ENCODE measurements at regions not wholly inside any gene's neighbourhood (a gene's known extent, or its start where the extent isn't known, plus 50 kb on each side); places are given as distances from the start of the nearest gene placed in this dataset.
"Not testable (repeated sequence)": the region's sequence is repeated elsewhere in the genome, so short reads cannot be mapped to it uniquely, and the experiment has no call there.

- DNase-seq (ENCODE audit: low spot score) = no peak
Observed at GRCh38 chr9:7342229-7342628, 457.3 kb downstream of the DMAC1 start.

DNA sequence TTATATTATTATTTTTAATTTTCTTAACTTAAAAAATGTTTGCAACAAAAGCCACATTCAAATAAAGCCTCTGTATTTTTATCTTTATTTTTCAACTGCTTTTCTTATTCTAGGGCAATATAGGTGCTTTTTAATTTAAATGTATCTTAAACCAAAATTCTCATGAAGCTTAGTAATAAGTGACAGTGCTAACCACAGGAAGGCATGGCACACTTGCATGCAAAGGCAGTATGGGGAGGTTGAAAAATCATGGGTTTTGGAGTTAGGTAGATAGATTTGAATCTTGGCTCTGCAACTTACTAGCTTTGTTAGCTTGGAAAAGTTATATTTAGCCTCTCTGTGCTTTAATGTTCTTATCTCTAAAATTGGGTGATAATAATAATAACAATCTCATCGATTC lies 458.0 kb downstream of the DMAC1 start:
- no peak for DNase-seq (ENCODE audit: low spot score)

GRCh38 chr9:7340451-7340850 lies 459.1 kb downstream of the DMAC1 start:
- DNase-seq (ENCODE audit: low spot score) = no peak

DNA sequence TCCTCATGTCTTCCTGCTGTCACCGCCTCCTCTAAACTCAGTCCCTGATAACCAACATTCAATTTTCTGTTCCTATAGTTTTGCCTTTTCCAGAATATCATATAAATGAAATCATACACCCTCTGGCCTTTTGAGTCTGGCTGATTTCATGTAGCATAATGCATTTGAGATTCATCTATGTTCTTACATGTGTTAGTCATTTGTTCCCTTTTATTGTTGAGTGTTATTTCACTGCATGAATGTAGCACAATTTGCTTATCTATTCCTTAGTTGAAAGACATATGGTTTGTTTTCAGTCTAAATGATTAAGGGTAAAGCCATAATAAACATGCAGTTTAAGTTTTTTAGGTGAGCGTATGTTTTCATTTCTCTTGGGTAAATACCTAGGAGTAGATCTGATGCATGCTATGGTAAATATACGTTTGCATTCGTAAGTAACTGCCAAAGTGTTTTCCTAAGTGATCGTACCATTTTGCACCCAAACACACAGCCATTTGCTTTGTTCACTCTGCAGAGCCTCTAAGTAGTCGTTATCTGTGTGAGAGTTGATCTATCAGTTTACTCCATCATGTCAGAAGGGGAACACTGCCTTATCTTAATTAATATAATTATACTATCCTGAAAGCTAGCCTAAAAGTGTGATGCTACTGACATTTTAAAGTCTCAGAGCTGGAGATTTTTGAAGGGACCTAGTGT lies 460.8 kb downstream of the DMAC1 start:
- DNase-seq (ENCODE audit: low spot score) = no peak

- DNase-seq (ENCODE audit: low spot score) = no peak
Observed at GRCh38 chr9:7336356-7337065, 463.1 kb downstream of the DMAC1 start.

DNA sequence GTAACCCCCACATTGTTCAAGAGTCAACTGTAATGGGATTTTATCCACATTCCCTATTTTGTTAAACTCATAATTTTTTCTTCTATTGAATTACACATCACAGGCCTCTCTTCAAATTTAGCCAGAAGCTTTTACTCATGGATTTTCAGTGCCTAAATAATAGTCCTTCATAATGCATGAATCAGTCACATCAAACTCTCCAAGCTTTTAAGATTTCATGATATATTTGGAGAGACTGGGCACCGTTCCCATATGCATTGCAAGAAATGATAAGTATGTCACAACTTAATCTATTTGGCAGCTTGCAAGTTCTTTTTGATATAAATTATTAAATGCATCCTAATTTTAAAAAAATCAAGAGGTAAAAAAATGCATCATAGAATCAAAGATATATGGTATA lies 465.9 kb downstream of the DMAC1 start:
- DNase-seq (ENCODE audit: low spot score) = no peak

DNA sequence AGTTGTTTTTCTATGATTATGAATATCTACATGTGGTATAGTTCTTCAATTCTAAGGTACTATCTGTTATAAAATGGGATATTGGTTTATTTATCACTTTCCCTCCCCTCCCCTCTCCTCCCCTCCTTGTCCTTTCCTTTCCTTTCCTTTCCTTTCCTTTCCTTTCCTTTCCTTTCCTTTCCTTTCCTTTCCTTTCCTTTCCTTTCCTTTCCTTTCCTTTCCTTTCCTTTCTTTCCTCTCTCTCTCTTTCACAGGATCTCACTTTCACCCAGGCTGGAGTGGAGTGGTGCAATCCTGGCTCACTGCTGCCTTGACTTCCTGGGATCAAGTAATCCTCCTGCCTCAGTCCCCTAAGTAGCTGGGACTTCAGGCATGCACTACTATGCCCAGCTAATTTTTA lies 466.8 kb downstream of the DMAC1 start:
- DNase-seq (ENCODE audit: low spot score) = no peak

DNA sequence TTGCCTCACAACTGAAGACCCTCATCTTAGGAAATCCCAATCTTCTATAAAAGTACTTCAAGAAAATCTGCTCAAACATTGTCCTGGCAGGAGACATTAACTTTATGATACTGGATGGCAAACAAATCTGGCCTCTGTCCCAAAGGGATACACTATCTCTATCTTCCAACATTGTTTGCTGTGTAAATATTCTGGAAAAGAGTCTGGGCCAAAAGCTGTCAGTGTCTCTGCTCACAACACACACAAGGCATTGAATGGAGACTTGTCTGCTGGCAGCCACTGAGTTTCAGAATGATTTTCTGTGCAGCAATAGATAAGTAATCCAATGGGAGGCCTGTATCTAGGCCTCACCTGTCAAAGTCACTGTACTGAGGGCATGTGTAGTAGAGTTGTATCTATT lies 471.1 kb downstream of the DMAC1 start:
- no peak for DNase-seq (ENCODE audit: low spot score)

DNA sequence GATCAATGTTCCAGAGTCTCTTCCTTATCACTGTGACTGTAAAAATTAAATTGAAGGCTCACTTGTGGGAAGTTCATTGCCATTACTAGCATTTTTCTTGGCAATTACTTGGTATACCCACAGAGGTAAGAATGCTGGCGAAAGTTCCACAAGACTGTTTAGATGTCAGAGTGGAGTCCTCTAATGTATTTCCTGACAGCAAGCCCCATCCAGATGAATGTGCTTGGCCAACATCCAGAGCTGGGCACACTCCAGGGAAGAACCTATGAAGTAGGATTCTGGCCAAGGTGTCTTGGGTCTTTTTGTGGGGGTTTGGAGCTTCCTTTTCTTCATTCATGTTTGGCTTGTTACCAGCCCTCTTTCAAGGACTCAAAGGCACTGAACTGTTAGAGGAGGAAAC lies 473.6 kb downstream of the DMAC1 start:
- no peak for DNase-seq (ENCODE audit: low spot score)

GRCh38 chr9:7324152-7324598 lies 475.4 kb downstream of the DMAC1 start:
- no peak for DNase-seq (ENCODE audit: low spot score)

DNA sequence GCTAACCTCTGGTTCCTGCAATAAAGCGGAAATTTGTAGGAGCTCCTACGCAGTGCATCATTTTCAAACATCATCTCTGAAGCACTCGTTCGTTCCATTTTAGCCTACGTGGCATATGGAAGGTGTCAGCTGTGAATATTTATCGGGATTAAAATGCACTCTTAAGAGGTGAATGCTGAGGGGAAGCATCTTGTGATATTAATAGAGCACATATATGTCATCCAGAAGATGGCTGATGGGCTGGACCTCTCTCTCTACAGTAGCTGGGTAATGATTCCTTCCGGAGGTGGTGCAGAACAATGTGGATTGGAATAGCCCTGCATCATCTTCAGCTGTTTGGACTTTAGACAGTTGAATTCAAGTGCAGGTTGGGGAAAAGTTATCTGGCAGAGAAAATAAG lies 478.7 kb downstream of the DMAC1 start:
- DNase-seq (ENCODE audit: low spot score) = no peak

GRCh38 chr9:7320139-7320538 lies 479.4 kb downstream of the DMAC1 start:
- no peak for DNase-seq (ENCODE audit: low spot score)

GRCh38 chr9:7318920-7319319 lies 480.7 kb downstream of the DMAC1 start:
- no peak for DNase-seq (ENCODE audit: low spot score)

DNA sequence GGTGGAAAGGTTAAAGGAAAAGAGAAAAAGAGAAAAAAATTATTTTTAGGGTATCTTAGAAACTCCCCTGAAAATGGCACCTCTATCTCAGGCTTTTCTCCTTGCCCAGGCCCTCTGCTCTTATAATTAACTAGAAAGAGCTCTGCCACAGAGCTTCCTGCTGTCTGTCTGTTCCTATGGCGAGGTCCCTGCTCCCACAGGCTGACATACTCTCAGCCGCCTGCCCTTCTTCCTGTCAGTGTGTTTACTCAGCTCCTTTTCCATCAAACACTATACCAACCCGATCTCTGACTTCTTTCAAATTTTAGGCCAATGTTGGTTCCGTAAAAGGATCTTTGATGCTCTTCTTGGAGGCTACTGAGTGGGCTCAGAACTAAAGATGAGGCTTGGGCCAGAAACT lies 482.6 kb downstream of the DMAC1 start:
- no peak for DNase-seq (ENCODE audit: low spot score)

- DNase-seq (ENCODE audit: low spot score) = no peak
Observed at GRCh38 chr9:7316166-7316795, 483.3 kb downstream of the DMAC1 start.

DNA sequence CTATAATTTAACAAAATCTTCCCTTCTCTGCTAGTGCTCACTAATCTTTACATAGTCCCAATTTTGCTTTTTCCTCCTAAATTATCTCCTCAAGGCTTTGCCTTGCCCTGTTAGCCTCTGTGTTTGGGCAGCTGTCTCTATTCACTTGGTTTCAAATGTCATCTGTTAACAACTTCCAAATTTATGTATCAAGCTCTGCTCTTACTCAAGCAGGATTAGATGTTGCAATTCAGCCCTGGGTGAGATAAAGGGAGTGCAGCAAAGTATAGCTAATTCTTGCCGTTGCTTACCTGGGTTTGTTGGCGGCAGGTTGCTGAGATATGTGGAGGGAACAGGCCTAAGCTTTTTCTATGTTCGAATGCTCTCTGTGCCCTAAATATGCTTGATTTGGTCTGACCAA lies 483.8 kb downstream of the DMAC1 start:
- DNase-seq (ENCODE audit: low spot score) = no peak

GRCh38 chr9:7315116-7315515 lies 484.5 kb downstream of the DMAC1 start:
- no peak for DNase-seq (ENCODE audit: low spot score)

GRCh38 chr9:7313389-7313788 lies 486.2 kb downstream of the DMAC1 start:
- no peak for DNase-seq (ENCODE audit: low spot score)

GRCh38 chr9:7309051-7309450 lies 490.5 kb downstream of the DMAC1 start:
- DNase-seq (ENCODE audit: low spot score) = not testable (repeated sequence)

DNA sequence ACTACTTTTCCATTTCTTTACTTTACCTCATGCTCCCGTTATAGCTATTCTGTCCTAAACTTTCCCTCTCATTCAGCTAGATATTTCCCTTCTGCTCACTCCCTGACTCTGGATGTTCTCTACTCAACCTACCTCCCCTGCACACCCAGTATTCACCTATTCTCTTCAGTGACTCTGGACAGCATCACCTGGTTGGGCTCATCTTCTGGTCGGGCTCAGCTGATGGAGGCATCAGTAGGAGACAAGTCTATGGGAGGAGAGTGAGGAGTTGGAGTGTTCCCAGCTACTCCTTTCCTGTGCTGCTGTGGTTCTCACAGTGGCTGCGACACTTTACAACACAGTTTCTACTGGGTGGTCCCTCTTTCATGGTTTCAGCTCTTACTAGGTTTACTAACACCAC lies 493.9 kb downstream of the DMAC1 start:
- no peak for DNase-seq (ENCODE audit: low spot score)

- DNase-seq (ENCODE audit: low spot score) = peak; percentile 20
Observed at GRCh38 chr9:7304627-7304995, 495.0 kb downstream of the DMAC1 start.

DNA sequence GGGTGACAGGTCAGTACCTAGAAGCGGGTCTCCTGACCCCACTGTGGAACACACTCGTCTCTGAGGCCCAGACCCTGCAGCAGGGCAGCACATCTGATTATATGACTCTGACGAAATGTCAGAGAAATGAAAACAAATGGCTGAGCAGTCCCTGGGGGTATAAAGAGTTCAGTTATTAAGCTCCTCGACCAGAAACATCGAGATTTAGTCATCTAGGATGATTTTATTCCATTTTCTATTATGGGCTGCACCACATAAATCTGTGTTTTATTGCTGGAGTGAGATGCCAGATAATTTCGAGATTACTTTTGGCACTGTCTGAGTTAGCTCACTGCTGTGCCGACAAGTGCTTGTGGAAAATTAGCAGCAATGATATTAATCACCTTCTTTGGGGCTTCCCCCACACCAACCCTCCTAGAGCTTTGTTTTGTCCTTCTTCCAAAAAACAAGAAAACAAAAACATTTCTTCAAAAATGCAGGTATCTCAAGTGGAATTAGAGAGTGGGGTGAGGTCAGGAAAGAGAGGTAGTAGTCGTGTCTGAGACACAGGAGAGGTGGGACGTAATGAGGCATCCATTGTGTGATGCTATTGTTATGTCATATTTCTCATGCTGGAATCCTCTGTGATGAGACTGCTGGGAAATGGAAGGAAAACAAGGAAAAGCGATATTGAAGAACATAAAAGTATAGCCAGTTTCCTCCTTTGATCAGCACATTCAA lies 495.5 kb downstream of the DMAC1 start:
- DNase-seq (ENCODE audit: low spot score) = peak; percentile 7

DNA sequence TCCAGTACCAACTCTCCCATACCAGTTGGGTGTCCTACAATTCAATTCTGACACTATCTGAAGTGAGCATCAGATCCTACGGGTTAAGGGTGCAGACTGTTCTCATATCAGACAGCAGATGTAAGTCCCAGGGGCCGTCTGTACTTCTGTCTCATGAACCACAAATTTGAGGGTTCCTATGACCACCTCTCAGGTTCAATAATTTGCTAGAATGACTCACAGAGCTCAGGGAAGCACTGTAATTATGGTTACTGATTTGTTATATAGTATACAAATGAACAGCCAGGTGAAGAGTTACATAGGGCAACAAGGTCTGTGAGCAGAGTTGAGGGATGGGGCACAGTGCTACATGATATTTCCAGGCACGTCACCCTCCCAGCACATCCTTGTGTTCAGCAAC lies 499.1 kb downstream of the DMAC1 start:
- no peak for DNase-seq (ENCODE audit: low spot score)
